GM06990 (cell line): ENCODE measurements at regions not wholly inside any gene's neighbourhood (a gene's known extent, or its start where the extent isn't known, plus 50 kb on each side); places are given as distances from the start of the nearest gene placed in this dataset.

ENCODE experiments used
- DNase-seq: peaks from one replicate; pipeline ENCODE4 v3.0.0-alpha.2; 2011; ENCODE audit not compliant: insufficient read length; ENCODE audit errors: extremely low read depth
- H3K27me3 ChIP-seq: replicated peaks from 2 replicates; pipeline ENCODE4 v1.6.0; 2011; ENCODE audit warnings: low read length; ENCODE audit not compliant: control insufficient read depth, insufficient read depth
- H3K36me3 ChIP-seq: 2 replicates; pipeline ENCODE4 v1.5.1; 2011; ENCODE audit warnings: low read length; ENCODE audit not compliant: control insufficient read depth, insufficient read depth
- H3K4me3 ChIP-seq: replicated peaks from 2 replicates; pipeline ENCODE4 v1.5.1; 2011; ENCODE audit warnings: low read depth, mild to moderate bottlenecking, control low read depth, low read length
- TF ChIP-seq, protein P1 (sequence below): IDR thresholded peaks from 2 replicates; pipeline ENCODE4 v1.5.1; 2011; ENCODE audit warnings: low read length, control low read depth, mild to moderate bottlenecking, inconsistent platforms; ENCODE audit not compliant: insufficient read depth, poor library complexity, severe bottlenecking

DNA sequence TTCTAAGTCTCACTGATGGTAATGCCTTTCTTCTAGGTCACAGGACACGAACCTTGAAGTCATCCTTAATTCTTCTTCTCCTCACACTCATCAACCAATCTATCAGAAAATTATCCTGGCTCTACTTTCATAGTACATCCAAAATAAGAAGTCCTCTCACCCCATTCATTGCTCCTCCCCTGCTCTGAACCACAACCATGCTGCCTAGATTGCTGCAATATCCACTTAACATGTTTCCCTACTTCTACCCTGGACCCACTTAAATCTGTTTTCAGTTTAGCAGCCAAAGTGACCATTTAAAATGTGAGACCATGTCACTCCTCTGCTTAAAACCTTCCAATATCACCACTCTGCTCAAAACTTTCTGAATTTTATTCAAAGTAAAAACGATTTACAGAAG, 445.9 kb upstream of the FAT3 start:
- TF ChIP-seq, protein P1, sequence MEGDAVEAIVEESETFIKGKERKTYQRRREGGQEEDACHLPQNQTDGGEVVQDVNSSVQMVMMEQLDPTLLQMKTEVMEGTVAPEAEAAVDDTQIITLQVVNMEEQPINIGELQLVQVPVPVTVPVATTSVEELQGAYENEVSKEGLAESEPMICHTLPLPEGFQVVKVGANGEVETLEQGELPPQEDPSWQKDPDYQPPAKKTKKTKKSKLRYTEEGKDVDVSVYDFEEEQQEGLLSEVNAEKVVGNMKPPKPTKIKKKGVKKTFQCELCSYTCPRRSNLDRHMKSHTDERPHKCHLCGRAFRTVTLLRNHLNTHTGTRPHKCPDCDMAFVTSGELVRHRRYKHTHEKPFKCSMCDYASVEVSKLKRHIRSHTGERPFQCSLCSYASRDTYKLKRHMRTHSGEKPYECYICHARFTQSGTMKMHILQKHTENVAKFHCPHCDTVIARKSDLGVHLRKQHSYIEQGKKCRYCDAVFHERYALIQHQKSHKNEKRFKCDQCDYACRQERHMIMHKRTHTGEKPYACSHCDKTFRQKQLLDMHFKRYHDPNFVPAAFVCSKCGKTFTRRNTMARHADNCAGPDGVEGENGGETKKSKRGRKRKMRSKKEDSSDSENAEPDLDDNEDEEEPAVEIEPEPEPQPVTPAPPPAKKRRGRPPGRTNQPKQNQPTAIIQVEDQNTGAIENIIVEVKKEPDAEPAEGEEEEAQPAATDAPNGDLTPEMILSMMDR: no peak
- H3K4me3 ChIP-seq: no peak overlapping the region
- no peak for DNase-seq
- H3K27me3 ChIP-seq: no peaks in the 10 kb centered on the region
- H3K36me3 ChIP-seq: no peaks in the 10 kb centered on the region

DNA sequence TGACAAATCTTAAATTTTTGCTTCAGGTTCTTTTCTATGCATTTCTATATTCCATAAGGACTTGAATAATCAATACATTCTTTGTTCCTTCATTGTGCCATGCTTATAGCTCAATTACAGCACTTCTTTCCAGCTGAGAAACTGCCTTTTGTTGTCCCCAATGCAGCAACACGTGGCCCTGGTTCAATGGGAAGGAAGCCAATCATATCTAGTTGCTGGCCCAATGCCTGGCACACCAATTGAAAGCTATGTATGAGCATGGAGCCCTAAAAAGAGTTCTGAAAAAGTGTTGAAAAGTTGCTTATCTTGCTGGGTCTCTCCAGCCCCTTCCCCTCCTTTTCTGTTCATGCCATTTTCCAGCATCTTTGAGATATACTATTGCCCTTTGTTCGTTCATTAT, 448.0 kb upstream of the FAT3 start:
- TF ChIP-seq, protein P1: no peak
- Histone ChIP-seq H3K36me3 (no peaks in the 10 kb centered on the region), H3K4me3 (no peak overlapping the region), H3K27me3 (no peaks in the 10 kb centered on the region)
- no peak for DNase-seq

DNA sequence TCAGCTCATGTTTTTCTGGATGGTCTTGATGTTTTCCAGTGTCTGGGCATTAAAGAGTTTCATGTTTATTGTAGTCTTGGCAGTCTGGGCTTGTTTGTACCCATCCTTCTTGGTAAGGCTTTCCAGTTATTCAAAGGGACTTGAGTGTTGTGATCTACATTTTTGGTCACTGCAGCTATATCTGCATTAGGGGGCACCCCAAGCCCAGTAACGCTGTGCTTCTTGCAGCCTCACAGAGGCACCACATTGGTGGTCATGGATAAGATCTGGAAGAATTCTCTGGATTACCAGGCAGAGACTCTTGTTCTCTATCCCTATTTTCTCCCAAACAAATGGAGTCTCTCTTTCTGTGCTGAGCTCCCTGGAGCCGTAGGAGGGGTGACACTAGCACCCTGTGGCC, 451.5 kb upstream of the FAT3 start:
- Histone ChIP-seq H3K4me3 (no peak overlapping the region), H3K36me3 (no peaks in the 10 kb centered on the region), H3K27me3 (no peaks in the 10 kb centered on the region)
- DNase-seq: no peak
- TF ChIP-seq, protein P1: no peak

DNA sequence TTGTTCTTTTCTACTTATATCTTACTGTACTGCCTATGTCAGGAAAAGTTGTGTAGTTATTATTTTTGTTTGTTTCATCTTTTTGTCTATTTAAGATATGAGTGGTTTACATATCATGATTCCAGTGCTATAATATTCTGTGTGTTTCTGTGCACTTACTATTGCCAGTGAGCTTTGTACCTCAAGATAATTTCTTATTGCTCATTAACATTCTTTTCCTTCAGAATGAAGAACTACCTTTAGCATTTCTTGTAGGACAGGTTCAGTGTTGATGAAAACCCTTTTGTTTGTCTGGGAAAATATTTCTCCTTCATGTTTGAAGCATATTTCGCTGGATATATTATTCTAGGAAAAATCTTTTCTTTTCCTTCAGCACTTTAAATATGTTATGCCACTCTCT, 452.7 kb upstream of the FAT3 start:
- no peaks in the 10 kb centered on the region for H3K36me3 ChIP-seq
- no peak for DNase-seq
- TF ChIP-seq, protein P1: no peak
- no peak overlapping the region for H3K4me3 ChIP-seq
- no peaks in the 10 kb centered on the region for H3K27me3 ChIP-seq

DNA sequence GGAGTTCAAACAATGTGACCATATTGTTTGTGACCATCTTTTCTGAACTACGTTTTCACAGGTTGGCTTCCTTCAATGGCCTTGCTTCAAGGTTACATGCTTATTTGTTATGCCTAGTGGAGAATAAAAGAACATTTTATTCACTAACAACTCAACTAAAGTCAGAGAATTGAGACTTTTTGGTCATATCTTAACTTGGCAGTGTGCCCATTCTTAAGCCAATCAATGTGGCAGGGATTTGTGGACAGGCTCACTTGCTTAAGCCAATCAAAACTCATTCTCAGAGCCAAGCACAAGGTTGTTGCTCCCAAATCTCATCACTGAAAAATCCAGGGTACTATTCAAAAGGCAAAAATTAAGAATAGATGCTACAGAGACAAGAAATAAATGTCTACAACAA, 455.8 kb upstream of the FAT3 start:
- TF ChIP-seq, protein P1: no peak
- Histone ChIP-seq H3K27me3 (no peaks in the 10 kb centered on the region), H3K4me3 (no peak overlapping the region), H3K36me3 (no peaks in the 10 kb centered on the region)
- no peak for DNase-seq

DNA sequence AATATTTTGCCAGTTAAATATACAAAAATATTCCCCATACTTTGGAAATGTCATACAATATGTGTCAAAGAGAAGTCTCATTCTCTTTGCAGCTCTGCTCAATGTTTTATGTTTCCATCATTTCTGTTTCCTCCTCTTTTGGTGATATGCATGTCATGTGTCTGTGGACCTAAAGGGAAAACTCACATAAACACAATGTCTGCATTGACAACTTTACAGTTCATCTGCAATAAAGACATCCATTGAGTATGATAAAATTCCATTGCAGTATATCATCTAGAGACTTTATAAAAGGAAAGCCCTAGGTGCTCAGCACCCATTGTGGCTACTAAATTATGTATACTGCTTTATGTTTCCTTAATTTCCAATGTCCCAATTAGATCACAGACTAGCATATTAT, 461.3 kb upstream of the FAT3 start:
- Histone ChIP-seq H3K4me3 (no peak overlapping the region), H3K36me3 (no peaks in the 10 kb centered on the region), H3K27me3 (no peaks in the 10 kb centered on the region)
- TF ChIP-seq, protein P1: no peak
- DNase-seq: no peak
